CD14-positive monocyte (primary cell): ENCODE measurements at regions not wholly inside any gene's neighbourhood (a gene's known extent, or its start where the extent isn't known, plus 50 kb on each side); places are given as distances from the start of the nearest gene placed in this dataset.

Source experiments
- DNase-seq, 3 donors: peaks; one replicate each; pipeline ENCODE4 v3.0.0-alpha.2; 2011 to 2022
- H2AFZ ChIP-seq: 2 replicates; pipeline ENCODE4 v1.6.0; 2012; ENCODE audit warnings: mild to moderate bottlenecking, low read depth, low read length, inconsistent platforms; ENCODE audit not compliant: insufficient read depth, poor library complexity, severe bottlenecking
- H3K27ac ChIP-seq, 2 donors: 1 replicate in 1 of 2; 2 replicates in 1 of 2; pipeline ENCODE4 v1.5.1; 2012 to 2013; ENCODE audit warnings: low read length in 2 of 2, control low read depth in 1 of 2, inconsistent platforms in 1 of 2, low read depth in 1 of 2, mild to moderate bottlenecking in 1 of 2
- H3K27me3 ChIP-seq, 2 donors: one replicate each; pipeline versions ENCODE4 v1.6.0 to v1.6.1; 2011 to 2013; ENCODE audit warnings: low read length in 2 of 2; ENCODE audit not compliant: control insufficient read depth in 2 of 2, insufficient read depth in 2 of 2
- H3K36me3 ChIP-seq, 2 donors: replicated peaks in 1 of 2; 1 replicate in 1 of 2; 2 replicates in 1 of 2; pipeline versions ENCODE4 v1.5.1 to v1.6.1; 2012 to 2013; ENCODE audit warnings: low read length in 2 of 2, control low read depth in 1 of 2, inconsistent platforms in 1 of 2, mild to moderate bottlenecking in 1 of 2; ENCODE audit not compliant: insufficient read depth in 2 of 2, control insufficient read depth in 1 of 2
- H3K4me1 ChIP-seq, 2 donors: 1 replicate in 1 of 2; 2 replicates in 1 of 2; pipeline versions ENCODE4 v1.5.1 to v1.6.1; 2012 to 2013; ENCODE audit warnings: low read length in 2 of 2, control low read depth in 1 of 2, inconsistent platforms in 1 of 2, mild to moderate bottlenecking in 1 of 2, moderate library complexity in 1 of 2; ENCODE audit not compliant: insufficient read depth in 2 of 2, control insufficient read depth in 1 of 2
- H3K4me2 ChIP-seq: replicated peaks from 2 replicates; pipeline ENCODE3; 2012; ENCODE audit warnings: low read length, moderate library complexity, mild to moderate bottlenecking; ENCODE audit not compliant: poor library complexity, severe bottlenecking; ENCODE audit errors: extremely low read depth
- H3K4me3 ChIP-seq, 3 experiments: fragments of 200-600 bp in 1 of 3; sonication (generic) in 1 of 3; replicated peaks in 1 of 3; 1 replicate in 2 of 3; 2 replicates in 1 of 3; pipeline ENCODE4 v1.5.1; 2011 to 2013; ENCODE audit warnings: low read length in 3 of 3, mild to moderate bottlenecking in 3 of 3, control low read depth in 2 of 3, low read depth in 2 of 3, inconsistent platforms in 1 of 3, moderate library complexity in 1 of 3
- H3K79me2 ChIP-seq: 2 replicates; pipeline ENCODE4 v1.6.0; 2012; ENCODE audit warnings: mild to moderate bottlenecking, control low read depth, inconsistent platforms, low read length, moderate library complexity; ENCODE audit not compliant: insufficient read depth
- H3K9ac ChIP-seq: 2 replicates; pipeline ENCODE4 v1.6.0; 2017; ENCODE audit warnings: low read length, mild to moderate bottlenecking; ENCODE audit not compliant: insufficient read depth, poor library complexity, severe bottlenecking
- H3K9me3 ChIP-seq, 2 donors: replicated peaks in 1 of 2; 1 replicate in 1 of 2; 2 replicates in 1 of 2; pipeline versions ENCODE4 v1.5.1 to v1.6.1; 2012 to 2013; ENCODE audit warnings: low read length in 2 of 2, control low read depth in 1 of 2; ENCODE audit not compliant: control insufficient read depth in 1 of 2, insufficient read depth in 1 of 2
- H4K20me1 ChIP-seq: 2 replicates; pipeline ENCODE4 v1.6.0; 2012; ENCODE audit warnings: mild to moderate bottlenecking, low read length, control low read depth, moderate library complexity; ENCODE audit not compliant: insufficient read depth
- H3K27ac Mint-ChIP-seq, 7 donors: one replicate each; pipeline ENCODE4 v1.8.0; 2020; ENCODE audit warnings: mild to moderate bottlenecking in 7 of 7, mixed read lengths in 7 of 7, moderate library complexity in 6 of 7, inconsistent platforms in 2 of 7
- H3K27me3 Mint-ChIP-seq, 3 donors: one replicate each; pipeline ENCODE4 v1.8.0; 2021 to 2022; ENCODE audit warnings: low read depth in 3 of 3, mild to moderate bottlenecking in 3 of 3, mixed read lengths in 3 of 3, moderate library complexity in 3 of 3, inconsistent platforms in 1 of 3
- H3K36me3 Mint-ChIP-seq, 2 donors: one replicate each; pipeline ENCODE4 v1.8.0; 2020; ENCODE audit warnings: mixed read lengths in 2 of 2, inconsistent platforms in 1 of 2, mild to moderate bottlenecking in 1 of 2
- H3K4me1 Mint-ChIP-seq: one replicate; pipeline ENCODE4 v1.8.0; 2020; ENCODE audit warnings: mild to moderate bottlenecking, mixed read lengths
- H3K4me3 Mint-ChIP-seq, 2 donors: one replicate each; pipeline ENCODE4 v1.8.0; 2020; ENCODE audit warnings: mild to moderate bottlenecking in 2 of 2, mixed read lengths in 2 of 2, moderate library complexity in 1 of 2
- H3K9me3 Mint-ChIP-seq, 7 donors: one replicate each; pipeline ENCODE4 v1.8.0; 2020 to 2022; ENCODE audit warnings: mixed read lengths in 7 of 7, mild to moderate bottlenecking in 6 of 7, moderate library complexity in 6 of 7, inconsistent platforms in 2 of 7
- WGBS: methylation state at CpG from one replicate; pipeline ENCODE4 v1.1.5; 2013; ENCODE audit warnings: missing lambda C conversion rate; ENCODE audit not compliant: insufficient coverage; 5-methylcytosine and 5-hydroxymethylcytosine counted together
- intact Hi-C, 2 donors: fragments of 100-400 bp; cut with micrococcal nuclease; formaldehyde crosslinking; loops; one replicate each; pipeline versions ENCODE4 v1.15.0 to v1.15.1; 2023
- TF ChIP-seq, protein P1 (sequence below): fragments of 200-600 bp; IDR thresholded peaks from one replicate; pipeline ENCODE4 v1.8.0; 2022; ENCODE audit warnings: antibody characterized with exemption, mild to moderate bottlenecking

DNA sequence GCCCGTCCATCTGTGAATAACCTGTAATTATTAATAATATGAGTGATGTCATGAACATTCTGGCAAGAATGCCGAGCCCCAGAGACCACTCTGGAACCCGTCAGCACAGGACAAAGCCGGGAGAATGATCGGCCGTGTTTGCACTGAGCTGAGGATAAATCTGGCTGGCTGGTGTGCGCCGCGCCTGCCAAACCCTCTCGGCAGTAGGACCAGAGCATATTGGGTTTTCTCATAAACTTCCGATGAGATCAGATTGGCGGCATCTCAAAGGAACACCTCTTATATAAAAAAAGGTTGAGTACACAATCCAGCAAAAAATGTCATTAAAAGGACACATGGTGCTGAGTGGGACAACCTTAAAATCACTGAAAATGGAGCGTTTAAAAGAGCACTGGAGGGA, 296.0 kb upstream of the MKI67 start:
- no peak for DNase-seq
- Mint-ChIP-seq H3K9me3 (no peaks in the 10 kb centered on the region), H3K27ac (no peak overlapping the region), H3K4me1 (no peaks in the 10 kb centered on the region), H3K4me3 (no peak overlapping the region), H3K36me3 (no peaks in the 10 kb centered on the region), H3K27me3 (peaks cover 0 to 4% (median 1%) of the 10 kb centered on the region in 3 donors)
- Histone ChIP-seq H4K20me1 (no peaks in the 10 kb centered on the region), H3K4me3 (no peak overlapping the region), H3K27me3 (no peaks in the 10 kb centered on the region), H3K4me1 (no peaks in the 10 kb centered on the region), H3K27ac (no peak overlapping the region), H3K79me2 (no peaks in the 10 kb centered on the region), H3K9ac (no peak overlapping the region), H2AFZ (no peak overlapping the region), H3K36me3 (no peaks in the 10 kb centered on the region), H3K9me3 (no peaks in the 10 kb centered on the region), H3K4me2 (no peak overlapping the region)
- intact Hi-C loops = no loop called here
- TF ChIP-seq, protein P1, sequence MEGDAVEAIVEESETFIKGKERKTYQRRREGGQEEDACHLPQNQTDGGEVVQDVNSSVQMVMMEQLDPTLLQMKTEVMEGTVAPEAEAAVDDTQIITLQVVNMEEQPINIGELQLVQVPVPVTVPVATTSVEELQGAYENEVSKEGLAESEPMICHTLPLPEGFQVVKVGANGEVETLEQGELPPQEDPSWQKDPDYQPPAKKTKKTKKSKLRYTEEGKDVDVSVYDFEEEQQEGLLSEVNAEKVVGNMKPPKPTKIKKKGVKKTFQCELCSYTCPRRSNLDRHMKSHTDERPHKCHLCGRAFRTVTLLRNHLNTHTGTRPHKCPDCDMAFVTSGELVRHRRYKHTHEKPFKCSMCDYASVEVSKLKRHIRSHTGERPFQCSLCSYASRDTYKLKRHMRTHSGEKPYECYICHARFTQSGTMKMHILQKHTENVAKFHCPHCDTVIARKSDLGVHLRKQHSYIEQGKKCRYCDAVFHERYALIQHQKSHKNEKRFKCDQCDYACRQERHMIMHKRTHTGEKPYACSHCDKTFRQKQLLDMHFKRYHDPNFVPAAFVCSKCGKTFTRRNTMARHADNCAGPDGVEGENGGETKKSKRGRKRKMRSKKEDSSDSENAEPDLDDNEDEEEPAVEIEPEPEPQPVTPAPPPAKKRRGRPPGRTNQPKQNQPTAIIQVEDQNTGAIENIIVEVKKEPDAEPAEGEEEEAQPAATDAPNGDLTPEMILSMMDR = no peak
- WGBS = 93% methylated on average over 3 of the region's 13 CpGs

- WGBS = no CpG with 5 or more reads among the region's 5 CpGs
- H3K9me3 Mint-ChIP-seq = no peaks in the 10 kb centered on the region
- H3K9ac ChIP-seq = no peak overlapping the region
- H3K4me1 ChIP-seq = no peaks in the 10 kb centered on the region
- H3K79me2 ChIP-seq = no peaks in the 10 kb centered on the region
- no peaks in the 10 kb centered on the region for H3K27me3 ChIP-seq
- H3K4me2 ChIP-seq = no peak overlapping the region
- H3K4me3 ChIP-seq = no peak overlapping the region
- no peak for DNase-seq
- H3K4me1 Mint-ChIP-seq = no peaks in the 10 kb centered on the region
- no peaks in the 10 kb centered on the region for H3K36me3 ChIP-seq
- no peak overlapping the region for H2AFZ ChIP-seq
- TF ChIP-seq, protein P1 = no peak
- no peaks in the 10 kb centered on the region for H3K9me3 ChIP-seq
- no peaks in the 10 kb centered on the region for H4K20me1 ChIP-seq
- no peak overlapping the region for H3K27ac ChIP-seq
- peaks cover 1 to 4% (median 1%) of the 10 kb centered on the region in 3 donors for H3K27me3 Mint-ChIP-seq
- peak overlapping the region in 1 of 7 donors; percentile 50 for H3K27ac Mint-ChIP-seq
- H3K36me3 Mint-ChIP-seq = no peaks in the 10 kb centered on the region
- no peak overlapping the region for H3K4me3 Mint-ChIP-seq
- intact Hi-C loops = no loop called here
These were observed 296.8 kb upstream of the MKI67 start for GRCh38 chr10:128422999-128423398.
